GM10248 (cell line): ENCODE measurements at regions not wholly inside any gene's neighbourhood (a gene's known extent, or its start where the extent isn't known, plus 50 kb on each side); places are given as distances from the start of the nearest gene placed in this dataset.

Experiments
- CTCF ChIA-PET: fragments of 300-600 bp; sonication (Branson Sonifier 250); formaldehyde crosslinking; extraction: SDS; loops from one replicate; lab custom pipeline; 2021; ENCODE audit warnings: antibody characterized with exemption; lab: Yijun Ruan, JAX
- POLR2A ChIA-PET: fragments of 350-650 bp; sonication (Branson Sonifier 250); formaldehyde crosslinking; extraction: SDS; loops from one replicate; lab custom pipeline; 2020; ENCODE audit warnings: antibody characterized with exemption; lab: Yijun Ruan, JAX
- DNase-seq: peaks from one replicate; pipeline ENCODE4 v3.0.0; 2012; ENCODE audit errors: extremely low spot score
- CTCF ChIP-seq: IDR thresholded peaks from 2 replicates; pipeline ENCODE4 v1.5.1; 2012; ENCODE audit warnings: mild to moderate bottlenecking, low read depth; ENCODE audit errors: extremely low read depth, missing control alignments, control extremely low read depth

DNA sequence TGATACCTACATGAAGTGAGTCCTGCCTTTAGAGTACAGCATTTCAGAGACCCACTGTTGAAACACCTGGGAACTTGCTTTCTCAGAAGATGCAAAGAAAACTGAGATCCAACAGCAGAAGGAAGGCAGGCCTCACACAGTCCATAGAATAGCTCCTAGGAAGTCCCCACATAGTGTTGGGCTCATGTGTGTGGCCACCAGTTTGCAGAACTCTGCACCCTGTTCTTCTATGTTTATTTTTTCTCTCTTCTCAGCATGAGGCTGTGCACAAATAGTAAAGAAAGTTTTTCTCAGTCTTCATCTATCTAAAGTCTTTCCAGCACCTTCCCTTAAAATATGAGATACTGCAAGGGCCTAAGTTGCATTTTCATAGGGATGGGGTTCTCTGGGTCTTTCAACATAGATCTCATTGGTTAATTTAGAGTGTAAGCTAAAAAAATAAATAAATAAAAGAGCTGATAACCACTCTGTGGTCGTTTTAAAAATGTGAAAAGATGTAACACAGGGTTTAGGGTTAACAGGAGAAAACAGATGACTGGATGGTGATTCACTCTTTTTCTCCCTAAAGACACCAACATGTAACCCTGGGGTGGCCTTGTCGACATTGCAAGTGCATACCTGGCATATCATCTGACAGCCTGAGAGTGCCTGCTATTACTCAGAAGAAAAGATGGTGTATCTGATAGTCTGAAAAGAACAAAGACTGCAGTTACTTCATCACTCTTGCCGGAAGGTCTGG is 94.6 kb downstream of the ZC3H11B start:
- no peak for DNase-seq
- no peak for TF ChIP-seq CTCF
- ChIA-PET POLR2A (no interaction called here), CTCF (interaction anchor here (1.0 kb wide), 1 partner anchor 15 kb away, joined by 3 read pairs; no protein-coding TSS in a partner anchor)

GRCh38 chr1:219517031-219517430 is 95.9 kb downstream of the ZC3H11B start:
- TF ChIP-seq CTCF: no peak
- DNase-seq: no peak
- ChIA-PET POLR2A (no interaction called here), CTCF (interaction anchor here (1.8 kb wide), 1 partner anchor 10 kb away, joined by 4 read pairs; no protein-coding TSS in a partner anchor)

DNA sequence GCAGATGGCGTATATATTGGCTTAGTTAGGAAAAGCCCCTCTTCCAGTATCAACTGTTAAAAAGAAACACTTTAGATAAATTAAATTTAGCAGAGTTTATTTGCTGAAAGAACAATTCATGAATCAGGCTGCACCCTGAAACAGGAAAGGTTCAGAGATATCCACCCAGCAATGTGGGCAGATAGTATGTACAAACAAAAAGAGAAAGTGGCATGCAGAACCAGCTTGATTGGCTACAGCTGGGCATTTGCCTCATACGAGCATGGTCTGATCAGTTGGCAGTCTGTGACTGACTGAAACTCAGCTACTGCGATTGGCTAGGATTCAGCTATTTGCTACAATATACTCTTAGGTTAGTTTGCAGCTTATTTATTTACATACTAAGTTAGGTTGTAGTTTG is 98.2 kb downstream of the ZC3H11B start:
- DNase-seq: no peak
- POLR2A ChIA-PET: no interaction called here
- CTCF ChIA-PET: interaction anchor here (1.0 to 3.9 kb wide), 9 partner anchors 11 to 127 kb away, joined by 3 to 18 read pairs (median 3); no protein-coding TSS in a partner anchor
- no peak for TF ChIP-seq CTCF

DNA sequence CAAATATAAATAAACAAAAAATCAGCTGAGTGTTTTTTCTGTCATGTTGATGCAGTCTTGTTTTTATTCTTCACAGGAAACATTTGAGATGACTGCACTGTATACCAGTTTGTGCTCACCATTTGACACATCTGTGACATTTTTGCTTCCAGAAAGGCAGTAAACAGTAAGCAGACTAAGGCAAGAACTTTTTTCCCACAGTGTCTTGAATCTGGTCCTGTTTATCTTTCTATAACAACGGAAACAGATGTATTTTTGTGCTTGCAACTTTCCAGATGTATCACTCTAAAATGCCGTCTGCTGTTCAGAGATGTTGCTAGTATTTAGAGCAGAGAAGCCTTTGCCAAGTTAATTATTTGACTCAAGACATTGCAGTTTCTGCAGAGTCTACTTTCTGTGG is 105.5 kb downstream of the ZC3H11B start:
- ChIA-PET POLR2A (no interaction called here), CTCF (interaction anchor here (1.6 kb wide), 1 partner anchor 9 kb away, joined by 4 read pairs; no protein-coding TSS in a partner anchor)
- TF ChIP-seq CTCF: no peak
- DNase-seq: no peak

DNA sequence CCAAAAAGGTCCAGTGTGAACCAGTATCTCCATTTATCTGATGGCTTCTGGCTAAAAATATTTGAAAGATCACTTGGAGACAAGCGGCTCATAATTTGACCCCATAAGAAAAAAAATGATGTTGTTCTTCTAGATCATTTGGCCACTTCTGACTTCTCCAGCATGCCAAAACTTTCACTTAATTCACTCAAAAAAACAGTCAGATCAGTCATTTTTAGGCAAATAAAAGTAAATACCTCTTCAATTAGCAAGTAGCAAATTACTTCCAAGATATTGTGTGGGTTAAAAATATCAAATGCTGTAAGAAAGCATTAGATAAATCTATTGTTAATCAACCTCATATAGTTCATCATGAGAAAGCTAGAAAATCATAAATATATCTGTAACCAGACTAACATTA is 106.0 kb downstream of the ZC3H11B start:
- CTCF ChIA-PET: interaction anchor here (1.6 kb wide), 1 partner anchor 10 kb away, joined by 4 read pairs; no protein-coding TSS in a partner anchor
- POLR2A ChIA-PET: no interaction called here
- no peak for DNase-seq
- no peak for TF ChIP-seq CTCF

GRCh38 chr1:219506473-219506899 is 106.4 kb downstream of the ZC3H11B start:
- ChIA-PET POLR2A (no interaction called here), CTCF (interaction anchor here (1.6 kb wide), 1 partner anchor 10 kb away, joined by 4 read pairs; no protein-coding TSS in a partner anchor)
- TF ChIP-seq CTCF: no peak
- DNase-seq: no peak
